GM21515 (cell line): ENCODE measurements at regions not wholly inside any gene's neighbourhood (a gene's known extent, or its start where the extent isn't known, plus 50 kb on each side); places are given as distances from the start of the nearest gene placed in this dataset.

Experiments
- ATAC-seq: cut with Tn5 transposase; IDR thresholded peaks from one replicate; pipeline ENCODE4 v1.9.1; 2021; ENCODE audit not compliant: unreplicated experiment

DNA sequence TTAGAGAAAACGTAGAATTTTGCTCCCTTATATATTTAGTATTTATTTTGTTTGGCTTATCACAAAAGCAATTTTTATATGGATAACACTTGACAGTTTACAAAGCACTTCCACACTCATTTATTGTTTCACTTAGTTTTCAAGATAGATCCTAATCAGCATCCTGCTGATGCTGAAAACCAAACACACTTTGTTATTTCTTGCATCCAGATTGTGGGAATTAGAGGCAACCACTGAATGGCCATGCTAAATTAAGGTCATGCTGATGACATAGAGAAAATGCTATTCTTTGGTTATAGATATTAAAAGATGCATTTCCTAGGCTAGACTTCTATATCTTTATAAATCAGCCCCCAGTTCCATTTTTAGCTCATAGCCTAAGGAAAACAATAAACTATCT is 474.1 kb upstream of the KCNMB2 start:
- ATAC-seq, result no peak

GRCh38 chr3:178063461-178063860 is 472.8 kb upstream of the KCNMB2 start:
- no peak for ATAC-seq

DNA sequence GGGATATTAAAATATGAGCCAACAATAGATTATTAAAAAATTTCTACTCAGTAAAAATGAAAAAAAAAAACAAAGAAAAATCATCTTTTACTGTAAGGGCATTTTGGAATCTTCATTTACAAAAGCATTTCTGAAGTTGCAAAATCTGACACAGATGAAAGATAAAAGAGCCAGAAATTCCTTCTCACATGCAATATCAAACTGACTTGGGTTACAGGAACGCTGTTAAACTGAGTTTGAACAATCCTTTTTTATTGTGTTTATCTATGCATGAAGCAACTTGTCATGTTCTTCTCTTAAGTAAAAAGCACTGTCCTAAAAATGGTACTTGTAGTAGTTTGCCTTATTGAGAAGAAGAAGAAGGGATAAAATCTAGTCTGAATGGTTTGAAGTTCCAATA is 468.5 kb upstream of the KCNMB2 start:
- no peak for ATAC-seq

- ATAC-seq, result no peak
Measured at GRCh38 chr3:178072391-178073305, 463.6 kb upstream of the KCNMB2 start.

DNA sequence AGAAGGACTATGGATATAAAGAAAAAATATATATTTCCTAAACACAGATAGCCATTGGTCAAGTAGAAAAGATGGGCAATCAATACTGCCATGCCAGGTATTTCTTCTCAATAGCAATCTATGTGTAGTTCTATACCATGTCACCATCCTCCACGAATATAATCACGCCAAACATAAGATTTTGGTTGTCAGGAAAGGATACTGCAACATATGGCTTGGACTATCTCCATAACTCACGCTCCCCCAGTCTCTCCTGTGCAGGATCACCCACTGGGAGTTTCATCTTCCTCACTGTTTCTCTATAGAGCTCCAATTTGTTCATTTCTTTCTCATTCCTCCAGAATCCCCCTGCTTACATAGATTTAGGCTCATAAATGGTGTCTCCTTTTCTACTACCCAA is 462.9 kb upstream of the KCNMB2 start:
- ATAC-seq, result no peak

DNA sequence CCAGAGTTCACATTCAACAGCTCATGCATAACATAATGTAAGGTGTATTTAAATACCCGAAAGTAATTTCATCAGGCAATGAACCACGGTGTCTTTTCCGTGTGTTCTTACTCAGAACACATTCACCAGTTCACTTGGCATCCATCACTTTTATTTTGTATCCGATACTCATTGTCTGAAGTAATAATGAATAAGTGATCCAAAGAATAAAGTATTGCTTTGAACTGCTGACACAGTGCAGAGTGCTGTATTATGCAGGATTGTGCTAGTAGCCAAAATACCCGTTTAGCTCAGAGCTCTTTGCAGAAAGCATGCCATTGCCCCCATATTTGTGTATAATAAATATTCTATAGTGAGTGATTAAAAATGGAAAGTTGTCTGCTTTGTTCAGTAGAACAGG is 460.9 kb upstream of the KCNMB2 start:
- ATAC-seq, result no peak

DNA sequence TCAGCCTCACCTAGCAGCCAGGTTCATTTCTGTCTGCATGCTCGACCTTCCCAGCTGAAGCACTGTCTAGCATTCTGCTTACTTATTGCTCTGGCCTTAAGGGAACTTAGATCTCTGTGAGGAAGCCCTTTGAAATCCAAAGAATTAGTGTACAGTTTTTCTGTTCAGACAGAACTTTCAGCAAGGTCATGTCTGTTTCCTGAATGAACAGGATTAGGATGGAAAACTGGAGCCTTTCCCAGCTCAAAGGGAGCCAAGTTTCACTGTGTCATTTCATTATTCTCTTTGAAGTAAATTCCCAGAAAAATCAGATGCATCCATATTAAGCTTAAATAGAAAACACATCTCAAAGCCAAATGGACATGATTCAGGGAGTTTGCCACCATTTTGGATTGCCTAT is 457.3 kb upstream of the KCNMB2 start:
- ATAC-seq, result no peak

- no peak for ATAC-seq
Measured at GRCh38 chr3:178079966-178080365, 456.3 kb upstream of the KCNMB2 start.

GRCh38 chr3:178082326-178082906 is 453.8 kb upstream of the KCNMB2 start:
- ATAC-seq, result no peak

DNA sequence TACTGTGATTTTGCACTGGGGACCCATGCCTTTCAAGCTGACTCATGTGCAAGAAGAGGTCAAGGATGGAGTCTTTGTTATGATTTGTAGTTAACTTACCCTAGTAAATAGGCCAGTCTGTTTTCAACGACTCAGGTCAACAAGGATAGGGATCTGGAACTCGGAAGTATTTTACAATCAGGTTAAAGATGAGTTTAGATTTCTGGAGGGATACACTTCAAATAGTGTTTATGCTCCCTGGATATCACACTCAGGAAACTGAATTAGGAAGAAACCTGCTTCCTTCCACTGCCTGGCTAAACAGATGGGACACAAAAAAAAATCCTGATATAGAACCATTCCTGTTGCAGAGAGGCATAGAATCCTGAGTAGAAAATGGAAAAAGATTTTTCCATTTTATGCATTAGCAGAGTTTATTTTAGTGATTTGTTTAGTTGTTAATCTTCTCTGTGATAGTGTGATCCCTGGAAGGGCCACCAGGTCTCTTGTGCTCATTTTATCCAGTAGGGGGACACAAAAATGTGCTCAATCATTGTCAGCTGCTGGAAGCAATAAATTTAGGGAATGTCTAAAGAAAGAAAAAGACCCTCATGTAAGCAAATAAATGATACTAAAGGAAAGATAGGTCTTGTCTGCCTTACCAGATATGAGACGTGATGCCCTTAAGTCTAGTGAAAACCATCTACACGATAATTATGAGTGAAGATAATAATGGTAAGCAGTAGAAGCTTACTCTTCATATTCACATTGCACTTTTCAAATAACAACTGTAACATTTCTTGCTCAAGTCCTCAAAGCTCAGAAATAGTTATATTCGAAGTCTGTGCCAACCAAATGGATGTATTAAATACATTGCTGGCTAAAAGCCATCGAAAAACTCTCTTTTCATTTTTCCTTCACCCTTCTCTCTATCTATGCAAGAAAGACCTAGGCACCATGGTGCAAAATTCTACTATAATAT is 452.1 kb upstream of the KCNMB2 start:
- no peak for ATAC-seq

DNA sequence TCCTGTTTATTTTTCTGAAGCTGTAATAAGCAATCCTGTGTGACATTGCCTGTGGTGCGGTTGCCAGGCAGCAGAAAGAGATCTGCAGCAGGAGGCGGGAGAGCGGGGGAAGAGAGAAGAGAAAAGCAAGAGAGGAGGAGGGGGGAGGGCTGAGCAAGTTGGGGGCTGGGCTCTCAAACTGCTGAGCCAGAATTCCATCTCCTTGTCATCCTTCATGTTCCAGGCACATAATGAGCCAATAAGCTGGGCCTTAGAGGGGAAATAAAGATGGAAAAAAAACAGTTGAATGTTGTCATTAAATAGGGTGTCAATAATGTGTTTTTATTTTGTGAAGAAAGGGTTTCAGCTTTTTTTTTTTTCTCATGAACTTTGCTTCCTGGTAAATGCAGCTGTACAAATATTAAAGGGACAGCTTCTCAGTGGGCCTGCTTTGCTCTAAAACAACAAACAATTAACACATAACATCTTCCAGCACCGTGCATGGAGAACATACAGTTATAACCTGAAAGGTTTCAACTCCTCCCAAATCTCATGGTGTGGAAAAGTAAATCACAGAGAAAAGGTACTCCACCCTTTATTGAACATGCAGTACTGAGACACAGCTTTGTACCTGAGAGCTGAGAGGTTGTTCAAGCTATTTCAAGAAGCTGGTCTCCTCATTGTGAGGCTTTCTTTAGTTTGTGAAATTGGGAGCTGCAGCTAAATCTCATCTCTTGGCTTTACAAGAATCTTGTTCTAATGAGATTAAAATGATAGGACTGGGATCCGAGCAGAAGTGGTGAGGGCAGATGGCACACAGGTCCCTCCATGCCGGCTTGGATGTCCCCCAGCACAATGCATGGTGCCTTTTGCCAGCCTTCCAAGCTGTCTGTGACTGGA is 451.1 kb upstream of the KCNMB2 start:
- no peak for ATAC-seq

DNA sequence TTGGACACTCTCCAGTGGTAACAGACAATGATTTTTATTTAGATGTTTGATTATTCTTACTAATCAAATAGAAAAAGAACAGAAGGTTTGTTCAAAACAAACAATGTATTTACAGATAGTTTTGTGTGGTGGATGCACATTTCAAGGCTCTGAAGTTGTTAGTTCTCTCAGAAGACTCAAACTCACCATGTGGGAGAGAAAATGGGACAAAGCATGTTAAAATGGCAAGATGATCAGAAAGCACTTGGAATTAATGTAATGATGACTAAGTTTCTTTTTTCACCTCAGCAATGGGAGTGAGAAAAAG is 450.5 kb upstream of the KCNMB2 start:
- no peak for ATAC-seq

- ATAC-seq, result no peak
Measured at GRCh38 chr3:178086144-178086825, 450.0 kb upstream of the KCNMB2 start.

GRCh38 chr3:178087376-178087775 is 448.9 kb upstream of the KCNMB2 start:
- no peak for ATAC-seq

GRCh38 chr3:178088963-178089362 is 447.3 kb upstream of the KCNMB2 start:
- no peak for ATAC-seq

DNA sequence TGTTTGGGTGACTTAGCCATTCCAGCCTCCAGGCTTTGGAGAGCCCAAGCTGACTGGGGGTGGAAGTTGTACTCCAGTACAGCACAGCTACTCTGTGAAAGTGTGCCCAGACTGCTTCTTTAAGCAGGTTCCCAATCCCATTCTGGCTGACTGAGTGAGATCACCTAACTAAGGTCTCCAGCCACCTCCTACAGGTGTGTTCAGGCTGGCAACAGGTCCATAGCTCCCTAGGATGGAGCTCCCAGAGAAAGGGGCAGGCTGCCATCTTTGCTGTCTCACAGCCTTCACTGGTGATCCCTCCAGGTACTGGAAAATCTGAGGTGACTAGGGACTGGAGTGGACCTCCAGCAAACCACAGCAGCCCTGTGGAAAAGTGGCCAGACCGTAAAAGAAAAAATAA is 445.3 kb upstream of the KCNMB2 start:
- no peak for ATAC-seq

DNA sequence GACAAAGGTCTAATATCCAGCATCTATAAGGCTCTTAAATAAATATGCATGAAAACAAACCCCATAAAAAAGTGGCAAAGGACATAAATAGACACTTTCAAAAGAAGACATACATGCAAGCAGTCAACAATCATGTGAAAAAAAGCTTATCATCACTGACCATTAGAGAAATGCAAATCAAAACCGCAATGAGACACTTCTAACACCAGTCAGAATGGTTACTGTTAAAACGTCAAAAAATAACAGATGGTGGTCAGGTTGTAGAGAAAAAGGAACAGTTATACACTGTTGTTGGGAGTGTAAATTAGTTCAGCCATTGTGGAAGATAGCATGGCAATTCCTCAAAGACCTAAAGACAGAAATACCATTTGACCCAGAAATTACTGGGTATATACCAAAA is 440.7 kb upstream of the KCNMB2 start:
- no peak for ATAC-seq

DNA sequence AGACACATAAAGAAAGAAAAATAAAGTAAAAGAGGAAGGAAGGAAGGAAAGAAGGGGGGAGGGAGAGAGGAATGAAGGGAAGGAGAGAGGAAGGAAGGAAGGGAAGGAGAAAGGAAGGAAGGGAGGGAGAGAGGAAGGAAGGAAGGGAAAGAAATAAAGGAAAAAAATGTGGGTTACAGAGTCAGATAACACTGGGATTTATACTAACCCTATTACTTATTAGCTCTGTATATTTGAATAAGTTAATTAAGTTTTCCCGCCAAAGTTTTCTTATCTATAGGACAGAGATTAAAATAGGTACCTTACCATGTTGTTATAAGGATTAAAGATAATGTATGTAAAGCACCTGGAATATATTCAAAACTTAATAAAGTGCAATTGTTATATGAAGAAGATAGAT is 439.3 kb upstream of the KCNMB2 start:
- no peak for ATAC-seq

GRCh38 chr3:178097576-178097975 is 438.7 kb upstream of the KCNMB2 start:
- ATAC-seq, result no peak

DNA sequence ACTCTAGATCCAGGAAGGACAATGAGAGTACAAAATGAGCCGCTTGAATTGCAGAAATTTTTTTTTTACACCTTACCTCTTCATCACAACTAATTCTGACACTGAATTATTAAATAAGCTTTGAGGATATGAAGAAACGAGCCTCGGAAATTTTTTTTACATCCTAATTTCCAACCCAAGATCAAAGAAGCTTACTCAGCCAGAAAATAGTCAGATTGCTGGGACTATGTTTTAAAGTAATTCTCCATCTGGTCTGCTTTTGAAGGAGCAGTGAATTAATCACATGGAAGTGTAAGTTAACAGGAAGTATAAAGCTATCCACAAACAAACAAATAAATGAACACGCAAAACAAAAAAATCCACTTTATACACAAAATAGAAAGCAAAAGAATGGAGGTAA is 437.0 kb upstream of the KCNMB2 start:
- ATAC-seq, result no peak
